Right lobe of liver (tissue), 4 donors: ENCODE measurements at regions not wholly inside any gene's neighbourhood (a gene's known extent, or its start where the extent isn't known, plus 50 kb on each side); places are given as distances from the start of the nearest gene placed in this dataset.

Source experiments
- POLR2A ChIP-seq: fragments of 450-650 bp; IDR thresholded peaks from one replicate; pipeline ENCODE4 v1.6.1; 2017; ENCODE audit warnings: antibody characterized with exemption, mild to moderate bottlenecking
- TF ChIP-seq, protein P1 (sequence below), 4 donors: fragments of 200-600 bp in 3 of 4; fragments of 450-650 bp in 1 of 4; IDR thresholded peaks; one replicate each; pipeline versions ENCODE4 v1.5.1 to v1.8.0; 2016 to 2022; ENCODE audit warnings: antibody characterized with exemption in 4 of 4, mild to moderate bottlenecking in 2 of 4
- donor health status: DM: no; HTN: no; CAD: no.
- donor health status: DM: no; HTN: no; CAD: no.
- donor health status: DM: no; HTN: yes; CAD: no.

DNA sequence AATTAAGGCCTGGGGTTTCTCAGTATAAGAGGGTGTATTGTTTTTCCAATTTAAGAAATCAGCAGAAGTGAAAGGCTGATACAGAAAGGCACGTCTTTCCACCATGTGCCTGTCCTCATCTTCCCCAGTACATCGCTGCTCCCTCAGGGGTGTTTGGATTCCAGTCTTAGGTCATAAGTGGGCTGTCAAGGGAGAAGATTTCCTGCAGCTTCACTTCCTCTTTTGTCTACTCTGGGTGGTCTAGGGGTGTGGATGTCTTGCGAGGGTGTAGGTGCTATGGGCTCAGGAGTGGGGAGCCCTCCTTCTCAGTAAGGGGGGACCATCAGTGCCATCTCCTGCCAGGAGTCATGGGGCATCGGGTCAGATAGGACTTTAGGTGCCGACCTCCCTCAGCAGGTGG is 999.8 kb upstream of the NCAM2 start:
- TF ChIP-seq, protein P1, sequence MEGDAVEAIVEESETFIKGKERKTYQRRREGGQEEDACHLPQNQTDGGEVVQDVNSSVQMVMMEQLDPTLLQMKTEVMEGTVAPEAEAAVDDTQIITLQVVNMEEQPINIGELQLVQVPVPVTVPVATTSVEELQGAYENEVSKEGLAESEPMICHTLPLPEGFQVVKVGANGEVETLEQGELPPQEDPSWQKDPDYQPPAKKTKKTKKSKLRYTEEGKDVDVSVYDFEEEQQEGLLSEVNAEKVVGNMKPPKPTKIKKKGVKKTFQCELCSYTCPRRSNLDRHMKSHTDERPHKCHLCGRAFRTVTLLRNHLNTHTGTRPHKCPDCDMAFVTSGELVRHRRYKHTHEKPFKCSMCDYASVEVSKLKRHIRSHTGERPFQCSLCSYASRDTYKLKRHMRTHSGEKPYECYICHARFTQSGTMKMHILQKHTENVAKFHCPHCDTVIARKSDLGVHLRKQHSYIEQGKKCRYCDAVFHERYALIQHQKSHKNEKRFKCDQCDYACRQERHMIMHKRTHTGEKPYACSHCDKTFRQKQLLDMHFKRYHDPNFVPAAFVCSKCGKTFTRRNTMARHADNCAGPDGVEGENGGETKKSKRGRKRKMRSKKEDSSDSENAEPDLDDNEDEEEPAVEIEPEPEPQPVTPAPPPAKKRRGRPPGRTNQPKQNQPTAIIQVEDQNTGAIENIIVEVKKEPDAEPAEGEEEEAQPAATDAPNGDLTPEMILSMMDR (IDR thresholded peaks at IDR 0.05) = no peak
- TF ChIP-seq POLR2A = no peak
